Fibroblast of lung (primary cell): ENCODE measurements at regions not wholly inside any gene's neighbourhood (a gene's known extent, or its start where the extent isn't known, plus 50 kb on each side); places are given as distances from the start of the nearest gene placed in this dataset.

ENCODE experiments used
- DNase-seq, 2 donors: peaks; one replicate each; pipeline versions ENCODE4 v3.0.0 to v3.0.0-alpha.2; 2010; ENCODE audit warnings: low read depth in 2 of 2
- H2AFZ ChIP-seq: 2 replicates; pipeline ENCODE4 v1.5.1; 2012; ENCODE audit warnings: low read length, control low read depth, inconsistent platforms
- H3K27ac ChIP-seq: 2 replicates; pipeline ENCODE4 v1.5.1; 2011; ENCODE audit warnings: low read length, control low read depth; ENCODE audit not compliant: insufficient read depth
- H3K27me3 ChIP-seq: 2 replicates; pipeline ENCODE4 v1.5.1; 2011; ENCODE audit warnings: mild to moderate bottlenecking, low read length; ENCODE audit not compliant: control insufficient read depth, insufficient read depth
- H3K36me3 ChIP-seq: 2 replicates; pipeline ENCODE4 v1.5.1; 2011; ENCODE audit warnings: low read length; ENCODE audit not compliant: control insufficient read depth, insufficient read depth
- H3K4me1 ChIP-seq: 2 replicates; pipeline ENCODE4 v1.5.1; 2011; ENCODE audit warnings: low read length; ENCODE audit not compliant: control insufficient read depth, insufficient read depth; ENCODE audit errors: extremely low read depth
- H3K4me2 ChIP-seq: 2 replicates; pipeline ENCODE4 v1.5.1; 2011; ENCODE audit warnings: low read length, control low read depth; ENCODE audit not compliant: insufficient read depth; ENCODE audit errors: extremely low read depth
- H3K4me3 ChIP-seq, 4 experiments: fragments of 200-600 bp in 1 of 4; sonication (generic) in 1 of 4; replicated peaks in 1 of 4; 2 replicates each; pipeline ENCODE4 v1.5.1; 2011 to 2016; ENCODE audit warnings: low read length in 4 of 4, low read depth in 3 of 4, mild to moderate bottlenecking in 3 of 4, control low read depth in 2 of 4, inconsistent platforms in 1 of 4, mixed read lengths in 1 of 4; ENCODE audit not compliant: insufficient read depth in 1 of 4; ENCODE audit errors: control extremely low read depth in 1 of 4
- H3K79me2 ChIP-seq: 2 replicates; pipeline ENCODE4 v1.5.1; 2012; ENCODE audit warnings: mild to moderate bottlenecking, low read length, inconsistent platforms; ENCODE audit not compliant: control insufficient read depth, insufficient read depth
- H3K9ac ChIP-seq: 2 replicates; pipeline ENCODE4 v1.5.1; 2011; ENCODE audit warnings: mild to moderate bottlenecking, low read length, control low read depth; ENCODE audit not compliant: insufficient read depth
- H3K9me3 ChIP-seq: 2 replicates; pipeline ENCODE4 v1.5.1; 2012; ENCODE audit warnings: low read depth, low read length; ENCODE audit not compliant: control insufficient read depth, insufficient read depth
- H4K20me1 ChIP-seq: 2 replicates; pipeline ENCODE4 v1.5.1; 2011; ENCODE audit warnings: low read length; ENCODE audit not compliant: control insufficient read depth, insufficient read depth; ENCODE audit errors: extremely low read depth
- EZH2 ChIP-seq: IDR thresholded peaks from 2 replicates; pipeline ENCODE4 v1.5.1; 2012; ENCODE audit warnings: low read length, control low read depth, mild to moderate bottlenecking; ENCODE audit errors: missing control alignments
- TF ChIP-seq, protein P1 (sequence below), 2 donors: IDR thresholded peaks in 1 of 2; conservative IDR thresholded peaks in 1 of 2; 1 replicate in 1 of 2; 2 replicates in 1 of 2; pipeline ENCODE4 v1.5.1; 2011 to 2012; ENCODE audit warnings: low read length in 2 of 2, control low read depth in 1 of 2, inconsistent platforms in 1 of 2, low read depth in 1 of 2, mild to moderate bottlenecking in 1 of 2

DNA sequence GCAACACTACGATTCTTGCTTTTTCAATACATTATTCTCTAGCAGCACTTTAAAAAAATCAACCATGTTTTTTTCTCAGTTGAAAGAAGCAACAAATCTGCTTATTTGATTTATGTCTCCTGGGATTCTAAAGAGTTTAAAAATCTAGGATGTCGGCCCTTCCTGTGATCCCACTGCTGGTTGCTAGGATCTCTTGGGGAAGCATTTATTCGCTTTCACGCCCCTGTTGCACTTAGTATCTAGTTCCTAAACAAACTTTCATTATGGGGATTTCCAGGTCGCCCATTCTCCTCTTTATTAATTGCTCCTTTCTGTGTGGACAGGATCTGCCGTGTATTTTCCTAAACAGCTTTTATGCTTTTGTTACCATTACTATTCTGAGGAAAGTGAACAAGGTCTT lies 313.5 kb downstream of the AGTPBP1 start:
- no peak overlapping the region for H3K4me2 ChIP-seq
- H3K27me3 ChIP-seq, result no peaks in the 10 kb centered on the region
- H3K36me3 ChIP-seq, result no peaks in the 10 kb centered on the region
- H4K20me1 ChIP-seq, result no peaks in the 10 kb centered on the region
- no peak overlapping the region for H3K9ac ChIP-seq
- no peaks in the 10 kb centered on the region for H3K79me2 ChIP-seq
- DNase-seq, result no peak
- H3K9me3 ChIP-seq, result no peaks in the 10 kb centered on the region
- H3K4me3 ChIP-seq, result no peak overlapping the region
- H3K4me1 ChIP-seq, result no peaks in the 10 kb centered on the region
- no peak overlapping the region for H2AFZ ChIP-seq
- TF ChIP-seq, protein P1, sequence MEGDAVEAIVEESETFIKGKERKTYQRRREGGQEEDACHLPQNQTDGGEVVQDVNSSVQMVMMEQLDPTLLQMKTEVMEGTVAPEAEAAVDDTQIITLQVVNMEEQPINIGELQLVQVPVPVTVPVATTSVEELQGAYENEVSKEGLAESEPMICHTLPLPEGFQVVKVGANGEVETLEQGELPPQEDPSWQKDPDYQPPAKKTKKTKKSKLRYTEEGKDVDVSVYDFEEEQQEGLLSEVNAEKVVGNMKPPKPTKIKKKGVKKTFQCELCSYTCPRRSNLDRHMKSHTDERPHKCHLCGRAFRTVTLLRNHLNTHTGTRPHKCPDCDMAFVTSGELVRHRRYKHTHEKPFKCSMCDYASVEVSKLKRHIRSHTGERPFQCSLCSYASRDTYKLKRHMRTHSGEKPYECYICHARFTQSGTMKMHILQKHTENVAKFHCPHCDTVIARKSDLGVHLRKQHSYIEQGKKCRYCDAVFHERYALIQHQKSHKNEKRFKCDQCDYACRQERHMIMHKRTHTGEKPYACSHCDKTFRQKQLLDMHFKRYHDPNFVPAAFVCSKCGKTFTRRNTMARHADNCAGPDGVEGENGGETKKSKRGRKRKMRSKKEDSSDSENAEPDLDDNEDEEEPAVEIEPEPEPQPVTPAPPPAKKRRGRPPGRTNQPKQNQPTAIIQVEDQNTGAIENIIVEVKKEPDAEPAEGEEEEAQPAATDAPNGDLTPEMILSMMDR (conservative IDR thresholded peaks at IDR 0.05 in 1 of 2, IDR thresholded peaks at IDR 0.05 in 1 of 2; ENCODE audit: low read depth in 1 of 2, low read length in 2 of 2), result no peak
- TF ChIP-seq EZH2, result no peak
- no peak overlapping the region for H3K27ac ChIP-seq

DNA sequence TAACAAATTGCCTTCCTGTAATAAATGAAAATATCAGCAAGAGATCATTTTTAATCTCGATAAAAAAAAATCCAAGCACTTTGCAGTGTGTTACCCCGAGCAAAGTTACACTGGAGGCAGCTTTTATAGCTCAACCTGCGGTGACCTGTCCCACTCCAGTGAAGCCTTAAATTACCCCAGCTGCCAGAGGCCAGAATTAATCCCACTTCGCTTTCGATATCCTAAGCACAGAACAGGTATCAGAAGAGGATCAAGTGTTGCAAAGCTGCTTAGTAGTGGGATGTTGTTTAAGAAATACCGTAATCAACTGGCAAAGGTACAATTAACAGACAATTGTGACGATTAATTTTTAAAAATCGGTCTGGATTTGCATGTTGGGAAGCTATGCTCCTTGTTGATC lies 314.0 kb downstream of the AGTPBP1 start:
- H2AFZ ChIP-seq, result no peak overlapping the region
- no peak overlapping the region for H3K4me3 ChIP-seq
- H3K36me3 ChIP-seq, result no peaks in the 10 kb centered on the region
- H3K4me1 ChIP-seq, result no peaks in the 10 kb centered on the region
- no peak overlapping the region for H3K9ac ChIP-seq
- no peak for DNase-seq
- no peak for TF ChIP-seq EZH2
- TF ChIP-seq, protein P1 (conservative IDR thresholded peaks at IDR 0.05 in 1 of 2, IDR thresholded peaks at IDR 0.05 in 1 of 2; ENCODE audit: low read depth in 1 of 2, low read length in 2 of 2), result no peak
- no peaks in the 10 kb centered on the region for H3K79me2 ChIP-seq
- H3K9me3 ChIP-seq, result no peaks in the 10 kb centered on the region
- H3K27me3 ChIP-seq, result no peaks in the 10 kb centered on the region
- no peaks in the 10 kb centered on the region for H4K20me1 ChIP-seq
- H3K4me2 ChIP-seq, result no peak overlapping the region
- H3K27ac ChIP-seq, result no peak overlapping the region

DNA sequence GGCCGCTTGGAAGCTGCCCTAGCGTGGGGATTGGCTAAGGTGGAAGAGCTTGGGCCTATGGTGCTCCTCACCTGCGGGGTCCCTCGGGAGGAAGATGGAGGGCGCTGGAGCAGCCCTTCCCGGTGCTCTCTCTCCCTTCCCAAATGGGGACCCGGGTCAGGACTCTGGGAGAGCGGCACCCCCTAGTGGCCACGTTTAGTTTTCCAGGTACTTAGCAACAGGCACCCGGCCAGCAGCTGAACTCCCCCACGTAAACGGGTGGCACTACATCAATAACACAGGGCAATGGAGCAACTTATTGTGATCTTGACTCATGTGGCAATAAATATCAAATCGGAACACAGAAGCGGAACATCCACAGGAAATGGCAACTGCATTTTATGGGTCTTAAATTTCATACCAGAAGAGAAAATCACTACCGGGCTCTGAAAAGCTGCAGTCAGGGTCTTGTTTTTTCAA lies 316.6 kb downstream of the AGTPBP1 start:
- TF ChIP-seq EZH2, result no peak
- TF ChIP-seq, protein P1 (conservative IDR thresholded peaks at IDR 0.05 in 1 of 2, IDR thresholded peaks at IDR 0.05 in 1 of 2; ENCODE audit: low read depth in 1 of 2, low read length in 2 of 2), result peak; percentile 33 to 39
- Histone ChIP-seq H3K4me3 (no peak overlapping the region), H3K79me2 (no peaks in the 10 kb centered on the region), H3K4me1 (no peaks in the 10 kb centered on the region), H3K9ac (no peak overlapping the region), H3K9me3 (no peaks in the 10 kb centered on the region), H4K20me1 (no peaks in the 10 kb centered on the region), H3K27ac (no peak overlapping the region), H3K36me3 (no peaks in the 10 kb centered on the region), H2AFZ (no peak overlapping the region), H3K27me3 (no peaks in the 10 kb centered on the region), H3K4me2 (no peak overlapping the region)
- peak; percentile 8 to 39 for DNase-seq
